A673 (cell line): ENCODE measurements at regions not wholly inside any gene's neighbourhood (a gene's known extent, or its start where the extent isn't known, plus 50 kb on each side); places are given as distances from the start of the nearest gene placed in this dataset.

ENCODE experiments used
- CTCF ChIP-seq: fragments of 300-800, 200-600 bp; sonication (generic); conservative IDR thresholded peaks from 2 replicates; pipeline ENCODE4 v1.5.1; 2017; ENCODE audit warnings: low read depth, mild to moderate bottlenecking, antibody characterized with exemption, low read length, moderate library complexity, mixed read lengths
- EZH2 ChIP-seq: fragments of 200-600 bp; sonication (generic); IDR thresholded peaks from 2 replicates; pipeline ENCODE4 v1.6.1; 2017; ENCODE audit warnings: borderline replicate concordance, low read depth, mild to moderate bottlenecking, mixed read lengths, antibody characterized with exemption, low read length; ENCODE audit not compliant: poor library complexity, severe bottlenecking

GRCh38 chr2:114331934-114332333 lies 110.5 kb upstream of the DPP10 start:
- no peak for TF ChIP-seq CTCF
- no peak for TF ChIP-seq EZH2
